B cell (primary cell): ENCODE measurements at regions not wholly inside any gene's neighbourhood (a gene's known extent, or its start where the extent isn't known, plus 50 kb on each side); places are given as distances from the start of the nearest gene placed in this dataset.

Experiments
- ATAC-seq: fragments of 200-7000 bp; cut with Tn5 transposase; one replicate; pipeline ENCODE4 v1.10.0; 2021; ENCODE audit warnings: low read depth, mild to moderate bottlenecking, moderate number of reproducible peaks, moderate library complexity
- CTCF ChIA-PET: fragments of 350-600 bp; sonication (Branson Sonifier 250); formaldehyde crosslinking; loops from one replicate; lab custom pipeline; 2021; ENCODE audit warnings: antibody characterized with exemption, inconsistent platforms; lab: Charles Lee
- POLR2A ChIA-PET: fragments of 350-600 bp; sonication (Branson Sonifier 250); formaldehyde crosslinking; loops from one replicate; lab custom pipeline; 2021; ENCODE audit warnings: antibody characterized with exemption; lab: Charles Lee
- DNase-seq: peaks from one replicate; pipeline ENCODE4 v3.0.0; 2013
- H2AFZ ChIP-seq: 2 replicates; pipeline ENCODE4 v1.6.1; 2012; ENCODE audit warnings: mild to moderate bottlenecking, low read depth, low read length; ENCODE audit not compliant: insufficient read depth, poor library complexity, severe bottlenecking
- H3K27ac ChIP-seq, 2 donors: 1 replicate in 1 of 2; 2 replicates in 1 of 2; pipeline ENCODE4 v1.5.1; 2012 to 2013; ENCODE audit warnings: low read length in 2 of 2, mild to moderate bottlenecking in 2 of 2, moderate library complexity in 1 of 2
- H3K27me3 ChIP-seq, 4 experiments: fragments of 200-600 bp in 1 of 4; sonication (generic) in 1 of 4; replicated peaks in 1 of 4; 1 replicate in 2 of 4; 2 replicates in 2 of 4; pipeline versions ENCODE4 v1.6.1 to v1.7.0; 2013 to 2016; ENCODE audit warnings: low read length in 3 of 4, mild to moderate bottlenecking in 2 of 4, mixed read lengths in 1 of 4, moderate library complexity in 1 of 4; ENCODE audit not compliant: insufficient read depth in 4 of 4, control insufficient read depth in 3 of 4; ENCODE audit errors: control extremely low read depth in 1 of 4
- H3K36me3 ChIP-seq, 2 experiments: replicated peaks in 1 of 2; 1 replicate in 1 of 2; 2 replicates in 1 of 2; pipeline versions ENCODE4 v1.6.1 to v1.7.1; 2013; ENCODE audit warnings: low read length in 1 of 2; ENCODE audit not compliant: insufficient read depth in 2 of 2, control insufficient read depth in 1 of 2; ENCODE audit errors: control extremely low read depth in 1 of 2, extremely low read depth in 1 of 2
- H3K4me1 ChIP-seq, 2 donors: fragments of 200-600 bp in 1 of 2; sonication (generic) in 1 of 2; 1 replicate in 1 of 2; 2 replicates in 1 of 2; pipeline versions ENCODE4 v1.5.1 to v1.6.1; 2013 to 2017; ENCODE audit warnings: low read length in 2 of 2; ENCODE audit not compliant: control insufficient read depth in 2 of 2, insufficient read depth in 2 of 2
- H3K4me2 ChIP-seq: replicated peaks from 2 replicates; pipeline ENCODE3; 2012; ENCODE audit warnings: mild to moderate bottlenecking, low read depth, low read length; ENCODE audit not compliant: poor library complexity, severe bottlenecking
- H3K4me3 ChIP-seq, 5 experiments: fragments of 200-600 bp in 1 of 5; sonication (generic) in 1 of 5; 1 replicate in 3 of 5; 2 replicates in 2 of 5; pipeline versions ENCODE4 v1.5.1 to v1.7.0; 2011 to 2016; ENCODE audit warnings: low read length in 4 of 5, mild to moderate bottlenecking in 4 of 5, low read depth in 2 of 5, control low read depth in 1 of 5, moderate library complexity in 1 of 5; ENCODE audit not compliant: insufficient read depth in 1 of 5; ENCODE audit errors: control extremely low read depth in 1 of 5, extremely low read depth in 1 of 5
- H3K79me2 ChIP-seq: fragments of 200-600 bp; sonication (generic); one replicate; pipeline ENCODE4 v1.6.0; 2016; ENCODE audit warnings: low read length; ENCODE audit not compliant: control insufficient read depth, insufficient read depth
- H3K9ac ChIP-seq: fragments of 200-600 bp; sonication (generic); 2 replicates; pipeline ENCODE4 v1.6.1; 2017; ENCODE audit warnings: mild to moderate bottlenecking, low read length, moderate library complexity
- H3K9me3 ChIP-seq, 3 donors: one replicate each; pipeline versions ENCODE4 v1.6.1 to v1.7.1; 2013; ENCODE audit warnings: low read length in 2 of 3; ENCODE audit not compliant: control insufficient read depth in 2 of 3, insufficient read depth in 1 of 3; ENCODE audit errors: control extremely low read depth in 1 of 3
- H4K20me1 ChIP-seq: 2 replicates; pipeline ENCODE4 v1.6.0; 2012; ENCODE audit warnings: mild to moderate bottlenecking, low read length; ENCODE audit not compliant: insufficient read depth, control insufficient read depth, poor library complexity, severe bottlenecking
- H3K27ac Mint-ChIP-seq: one replicate; pipeline ENCODE4 v1.8.0; 2021; ENCODE audit warnings: mixed read lengths
- H3K27me3 Mint-ChIP-seq: one replicate; pipeline ENCODE4 v1.8.0; 2021; ENCODE audit warnings: mixed read lengths
- H3K4me1 Mint-ChIP-seq: one replicate; pipeline ENCODE4 v1.8.0; 2021; ENCODE audit warnings: mixed read lengths
- H3K4me3 Mint-ChIP-seq: one replicate; pipeline ENCODE4 v1.8.0; 2021; ENCODE audit warnings: mixed read lengths
- H3K9me3 Mint-ChIP-seq: one replicate; pipeline ENCODE4 v1.8.0; 2022; ENCODE audit warnings: mixed read lengths; ENCODE audit not compliant: insufficient read depth
- EZH2 ChIP-seq: IDR thresholded peaks from 2 replicates; pipeline ENCODE4 v1.6.1; 2012; ENCODE audit warnings: borderline replicate concordance, low read depth, mild to moderate bottlenecking, moderate library complexity, low read length; ENCODE audit not compliant: insufficient read depth, poor library complexity, severe bottlenecking
- WGBS: methylation state at CpG from one replicate; pipeline ENCODE4 v1.1.5; 2013; ENCODE audit warnings: missing lambda C conversion rate; ENCODE audit not compliant: insufficient coverage; 5-methylcytosine and 5-hydroxymethylcytosine counted together
- intact Hi-C: fragments of 100-400 bp; cut with micrococcal nuclease; formaldehyde crosslinking; loops from one replicate; pipeline ENCODE4 v1.10.0; 2022
- TF ChIP-seq, protein P1 (sequence below): fragments of 200-600 bp; IDR thresholded peaks from one replicate; pipeline ENCODE4 v1.8.0; 2022; ENCODE audit warnings: antibody characterized with exemption, mild to moderate bottlenecking

GRCh38 chr6:112841553-112842329 is 494.6 kb downstream of the RFPL4B start:
- Mint-ChIP-seq H3K27me3 (no peaks in the 10 kb centered on the region), H3K4me3 (no peak overlapping the region), H3K4me1 (peaks cover 4% of the 10 kb centered on the region), H3K9me3 (peaks cover 2% of the 10 kb centered on the region), H3K27ac (no peak overlapping the region)
- no peak for ATAC-seq
- no peaks in the 10 kb centered on the region for H4K20me1 ChIP-seq
- no peaks in the 10 kb centered on the region for H3K36me3 ChIP-seq
- intact Hi-C loops, result no loop called here
- H2AFZ ChIP-seq, result no peak overlapping the region
- no peak overlapping the region for H3K9ac ChIP-seq
- DNase-seq, result no peak
- ChIA-PET POLR2A (no interaction called here), CTCF (no interaction called here)
- H3K4me2 ChIP-seq, result no peak overlapping the region
- no peaks in the 10 kb centered on the region for H3K79me2 ChIP-seq
- no peaks in the 10 kb centered on the region for H3K27me3 ChIP-seq
- no peaks in the 10 kb centered on the region for H3K9me3 ChIP-seq
- TF ChIP-seq EZH2, result no peak
- TF ChIP-seq, protein P1, sequence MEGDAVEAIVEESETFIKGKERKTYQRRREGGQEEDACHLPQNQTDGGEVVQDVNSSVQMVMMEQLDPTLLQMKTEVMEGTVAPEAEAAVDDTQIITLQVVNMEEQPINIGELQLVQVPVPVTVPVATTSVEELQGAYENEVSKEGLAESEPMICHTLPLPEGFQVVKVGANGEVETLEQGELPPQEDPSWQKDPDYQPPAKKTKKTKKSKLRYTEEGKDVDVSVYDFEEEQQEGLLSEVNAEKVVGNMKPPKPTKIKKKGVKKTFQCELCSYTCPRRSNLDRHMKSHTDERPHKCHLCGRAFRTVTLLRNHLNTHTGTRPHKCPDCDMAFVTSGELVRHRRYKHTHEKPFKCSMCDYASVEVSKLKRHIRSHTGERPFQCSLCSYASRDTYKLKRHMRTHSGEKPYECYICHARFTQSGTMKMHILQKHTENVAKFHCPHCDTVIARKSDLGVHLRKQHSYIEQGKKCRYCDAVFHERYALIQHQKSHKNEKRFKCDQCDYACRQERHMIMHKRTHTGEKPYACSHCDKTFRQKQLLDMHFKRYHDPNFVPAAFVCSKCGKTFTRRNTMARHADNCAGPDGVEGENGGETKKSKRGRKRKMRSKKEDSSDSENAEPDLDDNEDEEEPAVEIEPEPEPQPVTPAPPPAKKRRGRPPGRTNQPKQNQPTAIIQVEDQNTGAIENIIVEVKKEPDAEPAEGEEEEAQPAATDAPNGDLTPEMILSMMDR, result no peak
- no peak overlapping the region for H3K4me3 ChIP-seq
- H3K4me1 ChIP-seq, result no peaks in the 10 kb centered on the region
- WGBS, result 81% methylated on average over 4 of the region's 4 CpGs
- no peak overlapping the region for H3K27ac ChIP-seq

DNA sequence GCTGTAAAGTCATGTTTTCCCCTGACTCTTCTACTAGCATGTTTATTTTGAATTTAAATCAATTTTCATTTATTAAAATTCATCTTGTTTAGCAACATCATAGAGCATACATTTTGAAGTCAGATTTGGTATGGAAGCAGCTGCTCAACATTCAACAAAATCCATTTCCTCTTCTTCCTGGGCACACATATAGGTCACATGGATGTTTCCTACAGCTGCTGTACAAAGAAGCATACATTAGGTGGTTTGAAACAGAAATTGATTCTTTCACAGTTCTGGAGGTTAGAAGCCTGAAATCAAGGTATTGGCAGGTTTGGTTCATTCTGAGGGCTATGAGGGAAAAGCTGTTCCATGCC is 495.2 kb downstream of the RFPL4B start:
- Mint-ChIP-seq H3K27ac (no peak overlapping the region), H3K4me3 (no peak overlapping the region), H3K27me3 (no peaks in the 10 kb centered on the region), H3K4me1 (peaks cover 4% of the 10 kb centered on the region), H3K9me3 (peaks cover 2% of the 10 kb centered on the region)
- no peak for DNase-seq
- no peaks in the 10 kb centered on the region for H3K4me1 ChIP-seq
- ATAC-seq, result no peak
- H3K9me3 ChIP-seq, result no peaks in the 10 kb centered on the region
- intact Hi-C loops, result no loop called here
- H3K4me2 ChIP-seq, result no peak overlapping the region
- no peak for TF ChIP-seq EZH2
- TF ChIP-seq, protein P1, result no peak
- ChIA-PET CTCF (no interaction called here), POLR2A (no interaction called here)
- no peaks in the 10 kb centered on the region for H4K20me1 ChIP-seq
- H3K27me3 ChIP-seq, result no peaks in the 10 kb centered on the region
- H3K9ac ChIP-seq, result no peak overlapping the region
- no peak overlapping the region for H3K4me3 ChIP-seq
- no peaks in the 10 kb centered on the region for H3K79me2 ChIP-seq
- no peak overlapping the region for H3K27ac ChIP-seq
- H2AFZ ChIP-seq, result no peak overlapping the region
- H3K36me3 ChIP-seq, result no peaks in the 10 kb centered on the region
